ENCODE measurements at regions not wholly inside any gene's neighbourhood (a gene's known extent, or its start where the extent isn't known, plus 50 kb on each side); places are given as distances from the start of the nearest gene placed in this dataset.
"Not testable (repeated sequence)": the region's sequence is repeated elsewhere in the genome, so short reads cannot be mapped to it uniquely, and the experiment has no call there.

DNA sequence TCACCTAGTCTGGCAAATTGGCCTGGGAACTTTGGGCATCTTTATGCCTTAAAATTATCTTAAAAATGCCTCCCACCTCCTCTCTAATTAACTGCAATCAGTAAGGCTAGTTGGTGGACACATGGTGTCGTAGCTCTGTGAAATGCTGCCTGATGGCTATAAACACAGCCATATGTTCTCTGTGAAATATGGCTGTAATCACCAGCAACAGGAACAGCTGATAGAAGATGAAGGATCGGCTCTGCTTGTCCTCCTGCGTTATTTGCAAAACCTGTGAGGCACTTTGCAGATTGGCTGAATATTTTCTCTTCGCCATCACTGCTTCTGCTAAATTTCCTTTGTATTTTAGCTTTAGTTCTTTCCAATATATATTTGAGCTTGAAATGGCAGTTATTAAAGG lies 419.6 kb downstream of the RWDD3 start:
- H3K36me3 ChIP-seq (ENCODE audit: insufficient read depth, low read depth, low read length): no peaks in the 10 kb centered on the region
- H3K27me3 ChIP-seq (ENCODE audit: insufficient read depth, low read length): no peaks in the 10 kb centered on the region
- no peaks in the 10 kb centered on the region for H3K4me1 ChIP-seq (ENCODE audit: insufficient read depth, low read length)
- H3K9ac ChIP-seq (ENCODE audit: low read depth, low read length): no peak overlapping the region
- H3K9me3 ChIP-seq (ENCODE audit: insufficient read depth, low read depth, low read length): no peaks in the 10 kb centered on the region
- no peak overlapping the region for H3K4me3 ChIP-seq (ENCODE audit: low read length)
- no peak overlapping the region for H3K27ac ChIP-seq (ENCODE audit: low read length)

DNA sequence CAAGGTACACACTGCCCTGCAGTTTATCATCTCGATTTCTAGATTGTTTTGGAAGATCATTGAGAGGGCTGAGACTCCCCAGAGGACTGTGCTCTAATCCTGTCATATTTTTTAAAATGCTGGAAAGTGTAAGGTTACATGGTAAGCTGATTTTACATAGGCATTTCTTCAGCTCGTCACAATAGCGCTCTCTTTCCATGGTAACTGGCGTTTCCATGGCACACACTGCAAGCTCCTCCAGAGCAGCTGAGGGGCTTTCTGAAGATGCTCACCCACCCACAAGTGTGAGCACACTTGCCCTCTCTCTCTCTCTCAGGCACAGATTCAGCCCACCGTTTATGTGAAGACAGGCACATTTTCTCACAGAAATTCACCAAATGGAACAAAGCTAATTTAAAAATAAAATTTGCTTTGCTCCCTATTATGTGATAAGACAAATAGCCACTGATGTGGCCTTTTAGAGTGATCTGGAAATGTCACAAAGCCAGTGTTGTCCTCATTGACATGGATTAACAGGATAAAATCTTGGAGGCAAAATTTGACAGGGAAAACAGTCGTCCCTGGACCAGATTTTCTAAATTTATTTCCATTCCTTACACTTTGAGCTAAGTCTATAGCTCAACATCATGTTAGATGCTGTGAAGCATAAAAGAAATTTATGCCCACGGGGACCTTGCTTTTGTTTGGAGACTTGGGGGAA lies 421.5 kb downstream of the RWDD3 start:
- H3K9ac ChIP-seq (ENCODE audit: low read depth, low read length): no peak overlapping the region
- H3K36me3 ChIP-seq (ENCODE audit: insufficient read depth, low read depth, low read length): no peaks in the 10 kb centered on the region
- no peak overlapping the region for H3K27ac ChIP-seq (ENCODE audit: low read length)
- no peak overlapping the region for H3K4me3 ChIP-seq (ENCODE audit: low read length)
- no peaks in the 10 kb centered on the region for H3K27me3 ChIP-seq (ENCODE audit: insufficient read depth, low read length)
- no peaks in the 10 kb centered on the region for H3K4me1 ChIP-seq (ENCODE audit: insufficient read depth, low read length)
- no peaks in the 10 kb centered on the region for H3K9me3 ChIP-seq (ENCODE audit: insufficient read depth, low read depth, low read length)

DNA sequence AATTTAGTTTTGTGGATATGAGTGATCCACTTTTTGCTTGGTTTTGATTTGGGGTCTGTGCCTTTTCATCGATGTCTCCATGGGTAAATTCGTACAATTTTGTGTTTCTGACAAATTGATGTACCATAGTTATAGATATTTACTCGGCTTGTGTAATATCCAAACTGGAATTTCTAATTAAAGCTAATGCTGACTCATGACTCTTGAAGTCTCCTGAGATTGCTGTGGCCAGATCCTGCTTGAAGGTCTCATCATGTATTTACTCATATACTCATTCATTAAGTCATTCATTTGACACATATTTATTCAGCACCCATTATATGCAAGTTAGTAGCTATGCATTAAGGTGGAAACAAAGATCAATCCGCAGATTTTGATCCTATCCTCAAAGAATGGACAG lies 423.2 kb downstream of the RWDD3 start:
- Histone ChIP-seq H3K4me1 (ENCODE audit: insufficient read depth, low read length) (no peaks in the 10 kb centered on the region), H3K27ac (ENCODE audit: low read length) (no peak overlapping the region), H3K9me3 (ENCODE audit: insufficient read depth, low read depth, low read length) (no peaks in the 10 kb centered on the region), H3K27me3 (ENCODE audit: insufficient read depth, low read length) (no peaks in the 10 kb centered on the region), H3K9ac (ENCODE audit: low read depth, low read length) (no peak overlapping the region), H3K4me3 (ENCODE audit: low read length) (no peak overlapping the region), H3K36me3 (ENCODE audit: insufficient read depth, low read depth, low read length) (no peaks in the 10 kb centered on the region)

DNA sequence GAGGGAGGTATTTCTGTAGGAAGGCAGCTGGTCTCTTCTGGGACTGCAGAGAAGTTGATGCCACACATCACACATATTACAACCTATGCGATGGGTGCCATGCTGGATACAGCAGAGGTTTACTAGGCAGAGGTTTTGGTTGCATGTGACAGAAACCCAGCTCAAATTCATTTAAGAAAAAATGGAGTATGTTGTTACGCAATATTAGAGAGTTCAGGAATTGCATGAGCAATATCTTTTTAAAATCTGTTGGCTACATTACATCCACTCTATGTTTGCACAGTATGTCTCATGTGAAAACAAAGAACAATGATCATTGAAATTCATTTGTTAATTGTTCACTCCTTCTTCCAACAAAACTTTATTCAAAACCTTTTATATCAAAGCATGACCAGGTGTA lies 425.2 kb downstream of the RWDD3 start:
- H3K4me1 ChIP-seq (ENCODE audit: insufficient read depth, low read length): no peaks in the 10 kb centered on the region
- H3K9ac ChIP-seq (ENCODE audit: low read depth, low read length): no peak overlapping the region
- H3K27ac ChIP-seq (ENCODE audit: low read length): no peak overlapping the region
- H3K9me3 ChIP-seq (ENCODE audit: insufficient read depth, low read depth, low read length): peaks cover 11% of the 10 kb centered on the region; the same call in 1 of the 2 replicates
- no peak overlapping the region for H3K4me3 ChIP-seq (ENCODE audit: low read length)
- no peaks in the 10 kb centered on the region for H3K36me3 ChIP-seq (ENCODE audit: insufficient read depth, low read depth, low read length)
- no peaks in the 10 kb centered on the region for H3K27me3 ChIP-seq (ENCODE audit: insufficient read depth, low read length)

DNA sequence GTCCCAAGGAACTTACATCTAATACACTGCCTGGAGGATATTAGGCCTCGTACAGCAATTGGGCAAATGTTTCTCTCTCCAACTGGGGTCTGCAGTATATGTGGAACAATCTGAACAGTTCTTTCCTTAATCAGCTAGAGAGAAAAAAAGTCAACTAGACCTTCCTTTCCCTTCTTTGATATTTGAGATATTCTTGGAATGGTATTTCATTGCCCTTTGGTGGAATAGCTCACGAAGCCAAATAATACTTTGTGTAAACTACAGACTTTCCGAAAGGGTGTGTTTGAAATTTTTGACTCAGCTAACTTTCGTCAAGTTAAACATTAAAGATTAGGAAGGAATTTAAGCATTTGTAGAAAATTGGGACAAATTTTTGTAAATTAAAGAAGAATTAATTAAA lies 425.6 kb downstream of the RWDD3 start:
- Histone ChIP-seq H3K27me3 (ENCODE audit: insufficient read depth, low read length) (no peaks in the 10 kb centered on the region), H3K9me3 (ENCODE audit: insufficient read depth, low read depth, low read length) (peaks cover 11% of the 10 kb centered on the region; the same call in 1 of the 2 replicates), H3K27ac (ENCODE audit: low read length) (no peak overlapping the region), H3K36me3 (ENCODE audit: insufficient read depth, low read depth, low read length) (no peaks in the 10 kb centered on the region), H3K4me1 (ENCODE audit: insufficient read depth, low read length) (no peaks in the 10 kb centered on the region), H3K9ac (ENCODE audit: low read depth, low read length) (no peak overlapping the region), H3K4me3 (ENCODE audit: low read length) (no peak overlapping the region)

DNA sequence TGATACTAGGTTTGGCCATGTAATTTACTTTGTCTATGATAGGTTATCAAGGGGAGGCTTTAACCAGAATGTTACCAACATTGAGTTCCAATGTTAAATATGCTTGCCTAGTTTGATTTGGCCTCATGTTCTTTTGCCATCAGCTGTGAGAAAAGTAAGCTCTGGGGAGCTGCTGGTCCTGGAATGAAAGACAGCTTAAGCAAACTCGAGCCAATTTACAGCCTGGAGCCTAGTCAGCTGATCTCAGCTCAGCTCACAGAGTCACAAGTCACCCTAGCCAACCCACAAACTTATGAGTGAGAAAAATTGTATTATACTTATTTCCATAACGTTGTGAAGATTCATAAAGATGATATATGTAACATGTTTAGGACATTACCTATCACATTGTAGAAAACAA lies 426.7 kb downstream of the RWDD3 start:
- H3K36me3 ChIP-seq (ENCODE audit: insufficient read depth, low read depth, low read length): no peaks in the 10 kb centered on the region
- no peak overlapping the region for H3K9ac ChIP-seq (ENCODE audit: low read depth, low read length)
- H3K4me3 ChIP-seq (ENCODE audit: low read length): no peak overlapping the region
- H3K27ac ChIP-seq (ENCODE audit: low read length): no peak overlapping the region
- H3K4me1 ChIP-seq (ENCODE audit: insufficient read depth, low read length): no peaks in the 10 kb centered on the region
- no peaks in the 10 kb centered on the region for H3K27me3 ChIP-seq (ENCODE audit: insufficient read depth, low read length)
- peaks cover 11% of the 10 kb centered on the region; the same call in 1 of the 2 replicates for H3K9me3 ChIP-seq (ENCODE audit: insufficient read depth, low read depth, low read length)

DNA sequence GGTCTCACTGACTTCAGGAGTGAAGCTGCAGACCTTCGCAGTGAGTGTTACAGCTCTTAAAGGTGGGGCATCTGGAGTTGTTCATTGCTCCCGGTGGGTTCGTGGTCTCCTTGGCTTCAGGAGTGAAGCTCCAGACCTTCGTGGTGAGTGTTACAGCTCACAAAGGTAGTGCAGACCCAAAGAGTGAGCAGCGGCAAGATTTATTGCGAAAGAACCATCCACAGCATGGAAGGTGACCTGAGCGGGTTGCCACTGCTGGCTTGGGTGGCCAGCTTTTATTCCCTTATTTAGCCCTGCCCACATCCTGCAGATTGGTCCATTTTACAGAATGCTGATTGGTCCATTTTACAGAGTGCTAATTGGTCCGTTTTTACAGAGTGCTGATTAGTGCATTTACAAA lies 429.5 kb downstream of the RWDD3 start:
- H3K9me3 ChIP-seq (ENCODE audit: insufficient read depth, low read depth, low read length): peaks cover 11% of the 10 kb centered on the region; the same call in 1 of the 2 replicates
- not testable (repeated sequence) for H3K9ac ChIP-seq (ENCODE audit: low read depth, low read length); H3K4me1 ChIP-seq (ENCODE audit: insufficient read depth, low read length); H3K4me3 ChIP-seq (ENCODE audit: low read length); H3K36me3 ChIP-seq (ENCODE audit: insufficient read depth, low read depth, low read length); H3K27me3 ChIP-seq (ENCODE audit: insufficient read depth, low read length); H3K27ac ChIP-seq (ENCODE audit: low read length)

DNA sequence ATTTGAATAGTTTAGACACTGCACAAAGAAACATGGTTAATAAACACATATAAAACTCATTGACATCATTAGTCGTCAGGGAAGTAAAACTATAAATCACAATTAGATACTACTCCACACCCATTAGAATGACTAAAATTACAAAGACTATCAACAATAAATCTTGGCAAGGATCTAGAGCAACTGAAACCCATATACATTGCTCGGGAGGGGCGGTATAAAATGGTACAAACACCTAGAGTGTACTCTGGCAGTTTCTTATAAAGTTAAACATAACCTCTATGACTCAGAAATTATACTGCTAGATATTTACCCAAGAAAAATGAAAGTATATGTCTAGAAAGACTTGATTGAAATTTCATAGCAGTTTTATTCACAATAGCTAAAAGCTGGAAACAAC lies 434.2 kb downstream of the RWDD3 start:
- no peak overlapping the region for H3K4me3 ChIP-seq (ENCODE audit: low read length)
- no peaks in the 10 kb centered on the region for H3K27me3 ChIP-seq (ENCODE audit: insufficient read depth, low read length)
- no peak overlapping the region for H3K9ac ChIP-seq (ENCODE audit: low read depth, low read length)
- H3K36me3 ChIP-seq (ENCODE audit: insufficient read depth, low read depth, low read length): no peaks in the 10 kb centered on the region
- H3K4me1 ChIP-seq (ENCODE audit: insufficient read depth, low read length): no peaks in the 10 kb centered on the region
- H3K9me3 ChIP-seq (ENCODE audit: insufficient read depth, low read depth, low read length): peaks cover 3% of the 10 kb centered on the region; the same call in 1 of the 2 replicates
- H3K27ac ChIP-seq (ENCODE audit: low read length): no peak overlapping the region

DNA sequence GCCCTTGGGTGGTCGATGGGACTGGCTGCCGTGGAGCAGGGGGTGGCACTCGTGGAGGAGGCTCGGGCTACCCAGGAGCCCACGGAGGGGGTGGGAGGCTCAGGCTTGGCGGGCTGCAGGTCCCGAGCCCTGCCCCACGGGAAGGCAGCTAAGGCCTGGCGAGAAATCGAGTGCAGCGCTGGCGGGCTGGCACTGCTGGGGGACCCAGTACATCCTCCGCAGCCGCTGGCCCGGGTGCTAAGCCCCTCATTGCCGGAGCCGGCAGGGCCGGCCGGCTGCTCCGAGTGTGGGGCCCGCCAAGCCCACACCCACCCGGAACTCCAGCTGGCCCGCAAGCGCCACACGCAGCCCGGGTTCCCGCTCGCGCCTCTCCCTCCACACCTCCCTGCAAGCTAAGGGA lies 435.6 kb downstream of the RWDD3 start:
- H3K4me3 ChIP-seq (ENCODE audit: low read length); H3K36me3 ChIP-seq (ENCODE audit: insufficient read depth, low read depth, low read length); H3K9ac ChIP-seq (ENCODE audit: low read depth, low read length); H3K9me3 ChIP-seq (ENCODE audit: insufficient read depth, low read depth, low read length); H3K27ac ChIP-seq (ENCODE audit: low read length); H3K4me1 ChIP-seq (ENCODE audit: insufficient read depth, low read length); H3K27me3 ChIP-seq (ENCODE audit: insufficient read depth, low read length): not testable (repeated sequence)

DNA sequence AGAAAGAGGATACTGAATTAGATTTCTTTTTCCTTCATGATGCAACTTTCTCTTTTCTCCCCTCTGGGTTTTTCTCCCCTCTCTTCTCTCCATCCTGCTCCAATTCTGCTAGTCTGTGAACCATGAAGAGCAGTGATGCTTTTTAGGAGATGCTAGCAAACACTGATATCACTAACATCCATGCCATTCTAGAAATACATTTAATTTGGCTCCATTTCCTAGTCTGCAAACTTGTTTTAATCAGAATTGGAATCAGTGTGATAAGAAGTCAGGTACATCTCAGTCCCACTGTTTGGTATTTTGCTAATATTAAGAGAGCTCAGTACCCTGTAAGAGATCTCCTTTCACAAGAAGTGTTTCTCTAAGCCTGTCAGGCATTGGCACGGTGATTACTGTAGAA lies 437.1 kb downstream of the RWDD3 start:
- Histone ChIP-seq H3K9me3 (ENCODE audit: insufficient read depth, low read depth, low read length) (no peaks in the 10 kb centered on the region), H3K4me1 (ENCODE audit: insufficient read depth, low read length) (no peaks in the 10 kb centered on the region), H3K4me3 (ENCODE audit: low read length) (no peak overlapping the region), H3K9ac (ENCODE audit: low read depth, low read length) (no peak overlapping the region), H3K27me3 (ENCODE audit: insufficient read depth, low read length) (no peaks in the 10 kb centered on the region), H3K36me3 (ENCODE audit: insufficient read depth, low read depth, low read length) (no peaks in the 10 kb centered on the region), H3K27ac (ENCODE audit: low read length) (no peak overlapping the region)

DNA sequence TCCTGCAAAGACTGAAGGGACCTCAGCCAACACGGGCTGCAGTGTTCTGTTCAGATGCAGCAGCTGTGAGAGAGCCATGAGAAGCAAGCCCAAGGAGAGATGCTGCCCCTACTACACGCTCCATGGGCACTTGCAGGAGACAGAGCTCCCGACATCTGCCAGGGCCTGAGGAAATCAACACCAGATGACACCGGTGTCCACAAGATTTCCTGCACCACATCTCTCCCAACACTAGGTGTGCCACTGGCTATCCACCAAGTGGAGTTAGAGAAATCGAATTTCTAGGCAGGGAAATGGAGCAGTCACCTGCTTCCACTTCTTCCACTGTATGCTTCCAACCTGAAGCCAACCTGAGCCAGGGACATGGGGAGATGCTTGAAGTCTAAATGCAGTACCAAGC lies 445.3 kb downstream of the RWDD3 start:
- Histone ChIP-seq H3K9ac (ENCODE audit: low read depth, low read length) (no peak overlapping the region), H3K27me3 (ENCODE audit: insufficient read depth, low read length) (no peaks in the 10 kb centered on the region), H3K4me3 (ENCODE audit: low read length) (no peak overlapping the region), H3K4me1 (ENCODE audit: insufficient read depth, low read length) (no peaks in the 10 kb centered on the region), H3K36me3 (ENCODE audit: insufficient read depth, low read depth, low read length) (no peaks in the 10 kb centered on the region), H3K27ac (ENCODE audit: low read length) (no peak overlapping the region), H3K9me3 (ENCODE audit: insufficient read depth, low read depth, low read length) (no peaks in the 10 kb centered on the region)

DNA sequence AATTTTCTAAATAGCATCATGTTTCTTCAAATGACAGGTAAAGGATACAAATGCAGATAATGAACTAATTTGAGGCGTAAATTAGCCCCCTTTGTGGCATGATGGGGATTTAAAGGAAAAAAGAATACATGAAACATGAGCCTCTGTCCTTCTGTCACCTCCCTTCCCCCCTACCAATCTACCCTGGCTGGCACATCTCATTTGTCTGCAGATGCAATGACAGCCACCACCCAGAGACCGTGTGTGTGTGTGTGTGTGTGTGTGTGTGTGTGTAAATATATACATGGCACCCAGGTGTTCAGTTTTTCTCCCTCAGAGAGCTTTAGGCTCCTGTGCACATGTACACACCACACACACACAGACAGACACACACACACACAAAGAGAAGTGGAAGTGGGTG lies 451.1 kb downstream of the RWDD3 start:
- H3K36me3 ChIP-seq (ENCODE audit: insufficient read depth, low read depth, low read length): no peaks in the 10 kb centered on the region
- no peak overlapping the region for H3K4me3 ChIP-seq (ENCODE audit: low read length)
- no peak overlapping the region for H3K27ac ChIP-seq (ENCODE audit: low read length)
- no peaks in the 10 kb centered on the region for H3K27me3 ChIP-seq (ENCODE audit: insufficient read depth, low read length)
- no peak overlapping the region for H3K9ac ChIP-seq (ENCODE audit: low read depth, low read length)
- no peaks in the 10 kb centered on the region; the same call in 1 of the 2 replicates for H3K4me1 ChIP-seq (ENCODE audit: insufficient read depth, low read length)
- no peaks in the 10 kb centered on the region for H3K9me3 ChIP-seq (ENCODE audit: insufficient read depth, low read depth, low read length)
